Hematopoietic multipotent progenitor cell treated with erythropoietin and hydrocortisone succinate and interleukin-3 and kit ligand, for 15 days (in vitro differentiated cells): ENCODE measurements at regions not wholly inside any gene's neighbourhood (a gene's known extent, or its start where the extent isn't known, plus 50 kb on each side); places are given as distances from the start of the nearest gene placed in this dataset.

Source experiments
- DNase-seq: peaks from one replicate; pipeline ENCODE4 v3.0.0-alpha.2; 2015; ENCODE audit warnings: low spot score

- DNase-seq = no peak
Measured at GRCh38 chr1:39136638-39137037, 67.9 kb upstream of the MACF1 start.

DNA sequence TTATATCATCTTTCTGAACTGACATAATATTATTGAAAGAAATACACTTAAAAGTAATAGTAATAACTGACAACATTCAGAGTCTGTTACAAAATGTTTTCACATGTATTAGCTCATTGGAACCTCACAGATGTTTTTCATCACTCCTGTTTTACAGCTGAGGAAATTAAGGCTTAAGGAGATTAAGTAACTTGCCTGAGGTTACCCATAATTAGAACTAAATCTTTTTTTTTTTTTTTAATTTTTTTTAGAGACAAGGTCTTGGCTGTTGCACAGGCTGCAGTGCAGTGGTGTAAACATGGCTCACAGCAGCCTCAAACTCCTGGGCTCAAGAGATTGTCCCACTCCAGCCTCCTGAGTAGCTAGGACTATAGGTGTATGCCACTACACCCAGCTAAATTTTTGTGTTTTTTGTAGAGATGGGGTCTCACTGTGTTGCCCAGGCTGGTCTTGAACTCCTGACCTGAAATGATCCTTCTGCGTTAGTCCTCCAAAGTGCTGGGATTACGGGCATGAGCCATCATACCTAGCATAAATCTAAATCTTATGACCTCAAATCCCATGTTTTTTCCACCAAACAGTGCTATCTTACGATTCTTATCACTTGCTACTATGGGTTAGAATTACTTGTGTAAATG lies 64.7 kb upstream of the MACF1 start:
- no peak for DNase-seq

DNA sequence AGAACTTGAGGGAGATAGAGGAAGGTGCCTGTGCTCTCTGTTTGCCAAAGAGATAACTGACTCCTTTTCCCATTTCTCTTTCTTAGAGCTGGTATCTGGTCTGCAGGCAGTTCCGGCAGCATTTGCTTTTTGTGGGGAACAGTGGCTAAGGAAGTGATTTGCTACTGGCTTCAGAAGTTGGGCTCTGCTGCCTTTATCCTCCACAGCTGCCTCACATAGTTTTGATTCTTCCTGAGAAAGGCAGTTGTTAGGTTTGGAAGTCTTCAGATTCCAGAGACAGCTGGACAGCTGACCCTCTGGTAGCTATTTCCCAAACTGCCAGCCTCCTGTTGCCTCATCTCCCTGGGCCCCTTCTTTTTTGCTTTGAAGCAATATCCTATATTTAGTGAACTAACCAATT lies 62.6 kb upstream of the MACF1 start:
- no peak for DNase-seq

DNA sequence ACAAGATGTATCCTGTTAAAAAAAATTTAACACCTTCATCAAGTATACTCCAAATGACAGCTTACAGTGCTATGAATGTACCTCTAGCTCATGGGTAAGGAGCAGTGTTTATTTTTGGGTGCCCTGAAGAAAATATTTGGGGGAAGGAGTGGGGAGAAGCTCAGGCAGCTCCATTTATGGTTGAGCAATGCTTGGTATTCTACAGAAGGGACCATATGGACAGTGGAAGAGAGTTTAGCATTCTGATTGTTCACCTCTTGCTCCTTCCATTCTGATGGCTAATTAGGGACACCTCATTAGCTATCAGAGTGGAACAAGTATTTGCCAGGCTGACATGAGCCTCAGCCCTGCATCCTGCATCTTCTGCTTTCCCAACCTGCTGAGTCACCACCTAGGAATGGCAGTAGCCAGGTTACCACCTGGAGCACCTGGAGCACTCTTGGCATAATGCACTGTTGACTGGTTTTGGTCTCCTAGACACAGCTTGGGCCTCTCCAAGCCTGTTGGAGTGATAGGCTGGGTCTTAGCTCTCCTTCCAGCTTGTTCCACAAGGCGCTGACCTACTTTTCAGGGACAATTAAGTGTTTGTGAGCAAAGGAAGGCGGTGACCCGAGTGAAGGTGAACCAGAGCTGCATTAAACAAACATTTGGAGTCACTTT lies 62.0 kb upstream of the MACF1 start:
- DNase-seq = no peak

GRCh38 chr1:39144924-39145323 lies 59.6 kb upstream of the MACF1 start:
- no peak for DNase-seq

DNA sequence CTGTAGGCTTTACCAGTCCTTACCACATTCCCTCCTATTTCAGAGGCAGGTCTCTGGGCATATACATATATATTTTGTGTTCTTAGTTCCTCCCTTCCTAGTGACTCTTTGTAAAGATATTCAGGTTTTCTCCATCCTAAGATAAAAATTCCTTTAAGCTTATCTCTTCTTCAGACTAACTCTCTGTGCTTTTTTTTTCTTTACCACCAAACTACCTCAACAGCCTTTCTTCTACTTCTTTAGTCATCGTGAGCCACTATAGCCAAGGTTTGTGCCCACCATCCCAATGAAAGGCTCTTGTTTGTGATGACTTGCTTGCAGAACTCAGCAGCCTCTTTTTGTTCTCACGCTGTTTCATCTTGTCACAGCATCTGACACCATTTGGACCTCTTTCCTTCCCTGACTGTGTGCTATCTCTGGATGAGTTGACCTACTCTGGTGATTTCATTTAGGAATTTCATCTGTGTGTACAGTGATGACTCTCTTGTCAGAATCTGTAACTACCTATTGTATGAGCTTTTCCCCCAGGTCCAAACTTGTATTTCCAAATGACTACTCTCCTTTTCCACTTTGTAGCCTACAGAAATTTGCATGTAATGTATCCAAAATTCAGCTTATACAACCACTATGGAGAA lies 59.0 kb upstream of the MACF1 start:
- DNase-seq = no peak

- no peak for DNase-seq
Measured at GRCh38 chr1:39146681-39147080, 57.8 kb upstream of the MACF1 start.

GRCh38 chr1:39147099-39148025 lies 57.1 kb upstream of the MACF1 start:
- no peak for DNase-seq

- no peak for DNase-seq
Measured at GRCh38 chr1:39148942-39149341, 55.6 kb upstream of the MACF1 start.

GRCh38 chr1:39149509-39149908 lies 55.0 kb upstream of the MACF1 start:
- no peak for DNase-seq

GRCh38 chr1:39150779-39151178 lies 53.7 kb upstream of the MACF1 start:
- DNase-seq = no peak

DNA sequence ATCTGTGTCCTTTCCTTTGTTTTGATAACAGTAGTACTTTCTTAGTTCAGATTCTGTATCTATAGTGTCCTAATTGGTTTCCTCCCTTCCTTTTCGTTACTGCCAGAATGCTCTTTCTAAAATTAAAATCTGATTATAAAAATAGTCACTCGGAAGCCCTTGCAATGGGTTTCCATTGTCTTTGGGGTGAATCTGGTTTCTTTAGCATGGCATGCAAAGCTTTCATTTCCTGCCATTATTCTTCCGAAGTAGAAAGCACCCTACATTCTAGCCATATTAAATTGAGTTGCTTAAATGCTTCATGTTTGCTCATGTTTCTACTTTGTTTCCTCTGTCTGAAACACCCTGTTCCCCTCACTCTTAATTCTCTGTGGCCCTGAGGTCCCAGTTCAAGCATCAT lies 53.2 kb upstream of the MACF1 start:
- DNase-seq = no peak

GRCh38 chr1:39152923-39153322 lies 51.6 kb upstream of the MACF1 start:
- no peak for DNase-seq

- no peak for DNase-seq
Measured at GRCh38 chr1:39153684-39154083, 50.8 kb upstream of the MACF1 start.

GRCh38 chr1:39154553-39155421 lies 49.7 kb upstream of the MACF1 start:
- no peak for DNase-seq
